NOMO-1 treated with dmso at 0.1 percent for 144 hours (cell line): ENCODE measurements at regions not wholly inside any gene's neighbourhood (a gene's known extent, or its start where the extent isn't known, plus 50 kb on each side); places are given as distances from the start of the nearest gene placed in this dataset.

Source experiments
- DNase-seq: peaks from one replicate; lab custom pipeline; 2025; ENCODE audit not compliant: unreplicated experiment; lab: John Stamatoyannopoulos, UW

GRCh38 chr5:159527546-159528254 is 197.4 kb upstream of the IL12B start:
- DNase-seq: no peak

- no peak for DNase-seq
Observed at GRCh38 chr5:159531554-159532105, 201.3 kb upstream of the IL12B start.

GRCh38 chr5:159533197-159533596 is 202.9 kb upstream of the IL12B start:
- no peak for DNase-seq

GRCh38 chr5:159536166-159536565 is 205.9 kb upstream of the IL12B start:
- no peak for DNase-seq

- DNase-seq: no peak
Observed at GRCh38 chr5:159536646-159537045, 206.4 kb upstream of the IL12B start.

- no peak for DNase-seq
Observed at GRCh38 chr5:159539678-159540077, 209.4 kb upstream of the IL12B start.

GRCh38 chr5:159543326-159543725 is 213.0 kb upstream of the IL12B start:
- no peak for DNase-seq

- no peak for DNase-seq
Observed at GRCh38 chr5:159545156-159545555, 214.9 kb upstream of the IL12B start.

GRCh38 chr5:159547466-159548195 is 217.3 kb upstream of the IL12B start:
- no peak for DNase-seq

- DNase-seq: no peak
Observed at GRCh38 chr5:159548517-159548916, 218.2 kb upstream of the IL12B start.

- DNase-seq: no peak
Observed at GRCh38 chr5:159549046-159549445, 218.8 kb upstream of the IL12B start.

GRCh38 chr5:159550951-159551350 is 220.7 kb upstream of the IL12B start:
- no peak for DNase-seq

GRCh38 chr5:159552751-159553150 is 222.5 kb upstream of the IL12B start:
- DNase-seq: no peak

- no peak for DNase-seq
Observed at GRCh38 chr5:159553792-159554191, 223.5 kb upstream of the IL12B start.

GRCh38 chr5:159555084-159555483 is 224.8 kb upstream of the IL12B start:
- DNase-seq: no peak

- DNase-seq: no peak
Observed at GRCh38 chr5:159559337-159559736, 229.1 kb upstream of the IL12B start.

- no peak for DNase-seq
Observed at GRCh38 chr5:159560088-159560487, 229.8 kb upstream of the IL12B start.

- no peak for DNase-seq
Observed at GRCh38 chr5:159564031-159564430, 233.7 kb upstream of the IL12B start.

- no peak for DNase-seq
Observed at GRCh38 chr5:159566832-159567231, 236.5 kb upstream of the IL12B start.

- DNase-seq: no peak
Observed at GRCh38 chr5:159567461-159567860, 237.2 kb upstream of the IL12B start.

GRCh38 chr5:159571501-159572244 is 241.4 kb upstream of the IL12B start:
- no peak for DNase-seq

- DNase-seq: no peak
Observed at GRCh38 chr5:159576902-159577301, 246.6 kb upstream of the IL12B start.
